GM18873 (cell line): ENCODE measurements at regions not wholly inside any gene's neighbourhood (a gene's known extent, or its start where the extent isn't known, plus 50 kb on each side); places are given as distances from the start of the nearest gene placed in this dataset.

Experiments
- ATAC-seq: cut with Tn5 transposase; IDR thresholded peaks from one replicate; pipeline ENCODE4 v1.9.1; 2021; ENCODE audit warnings: mild to moderate bottlenecking, moderate library complexity, moderate number of reproducible peaks; ENCODE audit not compliant: unreplicated experiment, low FRiP score

DNA sequence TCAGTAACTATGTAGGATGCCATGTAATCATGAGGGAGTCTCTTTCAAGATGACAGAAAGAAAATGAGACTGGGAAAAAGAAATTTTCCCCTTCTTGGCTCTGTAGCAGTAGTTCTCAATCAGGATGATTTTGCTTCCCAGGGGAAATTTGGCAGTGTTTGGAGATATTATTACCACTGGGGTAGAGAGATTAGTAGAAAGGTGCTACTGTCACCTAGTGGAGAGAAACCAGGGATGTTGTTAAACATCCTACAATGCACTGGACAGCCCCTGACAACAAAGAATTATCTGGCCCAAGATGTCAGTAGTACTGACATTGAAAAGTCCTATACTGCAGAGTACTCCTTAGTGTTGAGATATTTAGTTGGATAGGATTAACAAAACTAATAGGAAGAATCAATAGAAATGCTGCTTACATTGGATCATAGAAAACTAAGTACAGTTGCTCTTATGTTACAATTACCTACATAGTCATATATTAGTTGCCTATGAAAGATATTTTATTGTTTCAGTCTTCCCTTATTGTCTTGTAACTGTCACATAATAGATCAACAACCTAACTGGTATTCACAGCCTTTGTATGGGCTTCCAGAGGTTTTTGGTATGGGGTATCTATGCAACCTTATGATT, 433.3 kb downstream of the RAP2B start:
- no peak for ATAC-seq

DNA sequence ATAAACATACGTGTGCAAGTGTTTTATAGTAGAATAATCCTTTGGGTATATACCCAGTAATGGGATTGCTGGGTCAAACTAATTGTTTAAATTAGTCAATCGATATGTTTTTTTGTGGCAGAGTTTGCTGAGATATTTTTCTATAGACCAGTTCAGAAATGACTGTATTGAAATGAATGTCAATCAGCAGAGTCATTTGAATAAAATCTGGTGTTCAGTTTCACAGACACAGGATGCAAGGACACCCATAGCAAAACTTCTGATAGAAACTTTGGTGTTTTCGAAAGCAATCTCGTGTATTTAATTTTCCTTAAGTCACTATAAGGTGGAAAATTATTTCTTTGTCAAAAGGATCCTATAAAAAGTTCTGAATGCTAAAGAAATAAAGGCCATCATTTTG, 434.4 kb downstream of the RAP2B start:
- ATAC-seq, result peak; percentile 60

DNA sequence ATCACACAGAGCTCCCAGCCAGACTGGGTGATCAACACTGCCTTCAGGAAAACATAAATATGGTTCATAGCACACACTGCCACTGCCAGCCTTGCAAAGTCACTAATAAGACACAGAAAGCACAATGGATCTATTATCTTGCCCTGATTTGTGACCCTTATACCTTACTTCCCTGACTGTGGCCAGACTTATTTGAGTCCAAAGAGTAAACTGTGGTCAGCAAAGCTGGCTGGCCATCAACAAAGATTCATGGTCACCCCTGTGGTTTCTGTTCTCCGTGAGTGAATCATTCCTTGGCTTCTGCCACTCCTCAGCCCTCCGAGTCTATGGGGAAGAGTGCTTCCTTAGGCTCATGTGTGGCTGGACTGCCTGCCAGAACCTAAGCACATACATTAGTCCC, 437.7 kb downstream of the RAP2B start:
- no peak for ATAC-seq

DNA sequence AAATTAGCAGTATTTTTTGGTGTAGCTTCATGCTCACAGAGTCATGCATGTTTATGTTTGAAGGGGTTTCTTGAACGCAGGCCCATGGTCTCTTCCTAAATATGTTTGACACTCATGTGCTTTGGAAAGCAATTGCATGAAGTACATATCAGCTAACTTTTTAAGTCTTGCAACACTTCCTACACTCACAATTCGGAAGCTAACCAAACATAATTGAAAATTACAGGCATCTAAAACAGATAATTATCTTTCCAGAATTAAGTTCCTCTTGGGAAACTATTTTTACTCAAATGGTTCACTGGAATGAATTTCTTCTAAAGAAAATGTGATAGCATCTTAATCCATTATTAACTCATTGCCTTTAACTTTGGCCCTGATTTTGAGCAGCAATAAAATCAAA, 438.9 kb downstream of the RAP2B start:
- ATAC-seq, result no peak

DNA sequence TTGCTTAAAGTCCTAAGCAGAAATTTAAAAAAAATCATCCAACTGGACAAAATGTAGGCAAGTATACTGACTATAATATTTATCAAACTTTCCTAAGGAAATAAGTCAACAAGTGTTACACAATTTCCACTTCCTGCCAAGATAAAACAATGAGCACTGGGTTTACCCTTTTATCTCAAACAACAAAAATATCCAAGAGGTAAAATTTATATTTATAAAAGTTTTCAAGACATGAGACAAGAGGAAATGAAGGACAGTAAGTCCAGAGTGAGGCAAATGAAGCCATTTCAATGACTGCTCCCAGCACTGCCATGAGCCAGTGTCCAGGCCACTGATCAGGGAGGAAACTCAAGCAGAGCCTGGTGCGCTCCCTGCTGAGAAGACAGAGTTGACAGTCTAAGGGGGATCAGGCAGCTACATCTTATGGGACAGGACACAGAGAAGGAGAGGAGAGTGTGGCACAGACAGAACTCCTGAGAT, 439.4 kb downstream of the RAP2B start:
- no peak for ATAC-seq

DNA sequence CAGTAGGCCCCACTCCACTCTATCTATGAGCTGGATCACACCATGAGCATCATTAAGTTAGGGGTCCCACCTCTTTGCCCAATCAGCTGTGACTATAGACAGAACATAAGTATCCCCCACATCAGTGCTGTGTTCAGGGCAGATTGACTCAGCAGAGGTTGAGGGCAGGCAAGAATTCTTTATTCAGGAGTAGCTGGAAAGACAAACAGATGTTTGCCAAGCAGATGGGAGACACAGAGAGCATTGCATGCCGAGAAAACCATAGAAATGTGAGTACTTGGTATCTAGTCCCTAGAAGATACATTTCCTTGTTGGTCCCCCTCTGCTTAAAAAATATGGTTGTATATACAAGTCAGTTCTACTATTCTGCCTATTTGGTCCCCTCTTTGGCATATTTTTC, 440.8 kb downstream of the RAP2B start:
- no peak for ATAC-seq

DNA sequence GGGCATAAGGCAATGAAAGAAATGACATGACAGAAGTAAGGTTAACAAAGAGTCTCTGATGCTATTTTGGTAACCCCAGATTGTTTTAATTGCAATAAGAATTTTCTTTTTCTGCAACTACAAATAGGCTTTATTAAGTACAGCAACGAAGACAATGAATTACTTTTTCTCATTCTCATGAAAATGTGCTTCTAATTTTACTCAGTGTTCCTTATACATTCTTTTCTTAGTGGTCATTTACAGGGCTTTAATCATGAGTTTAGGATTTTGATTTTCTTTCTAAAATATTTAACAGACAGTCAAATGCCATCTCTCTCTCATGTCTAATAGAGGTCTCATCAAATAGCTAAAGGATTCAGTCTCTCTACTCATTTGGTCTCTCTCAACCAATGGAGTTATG, 452.1 kb downstream of the RAP2B start:
- ATAC-seq, result no peak

DNA sequence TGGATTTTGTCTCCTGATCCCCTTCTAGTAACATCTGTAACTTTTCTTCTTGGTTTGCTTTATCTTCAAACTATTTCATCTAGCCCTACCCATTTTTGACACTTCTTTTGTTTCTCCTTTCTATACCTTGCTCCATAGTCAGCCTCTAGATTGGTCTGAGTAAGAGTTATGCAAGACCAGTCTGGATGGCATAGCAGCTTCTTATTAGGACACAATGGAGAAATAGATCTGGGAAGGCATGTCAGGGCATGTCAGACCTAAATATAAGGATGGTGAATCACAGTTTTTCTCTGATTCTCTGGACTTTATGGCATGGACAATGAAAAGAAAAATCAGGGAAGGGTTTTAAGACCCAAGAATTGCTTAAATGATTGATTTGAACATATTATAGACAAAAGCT, 452.5 kb downstream of the RAP2B start:
- no peak for ATAC-seq

DNA sequence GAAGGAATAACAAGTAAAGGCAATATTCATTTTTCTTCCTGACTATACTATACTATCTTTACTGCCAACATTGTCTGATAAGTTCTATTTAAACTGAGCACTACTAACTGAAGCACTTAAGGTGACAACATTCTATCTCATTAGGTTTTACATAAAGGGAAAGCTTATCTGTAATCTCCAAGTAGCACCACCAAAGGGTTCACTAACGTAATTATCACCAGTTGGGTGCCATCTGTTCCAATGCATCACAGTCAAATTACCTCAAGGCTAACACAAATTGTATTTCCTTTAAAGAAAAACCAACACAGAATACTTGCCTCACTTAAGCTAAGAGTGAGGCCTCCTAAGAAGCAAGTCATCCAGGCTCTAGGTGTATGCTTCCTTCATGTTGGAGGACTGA, 453.8 kb downstream of the RAP2B start:
- ATAC-seq, result no peak

DNA sequence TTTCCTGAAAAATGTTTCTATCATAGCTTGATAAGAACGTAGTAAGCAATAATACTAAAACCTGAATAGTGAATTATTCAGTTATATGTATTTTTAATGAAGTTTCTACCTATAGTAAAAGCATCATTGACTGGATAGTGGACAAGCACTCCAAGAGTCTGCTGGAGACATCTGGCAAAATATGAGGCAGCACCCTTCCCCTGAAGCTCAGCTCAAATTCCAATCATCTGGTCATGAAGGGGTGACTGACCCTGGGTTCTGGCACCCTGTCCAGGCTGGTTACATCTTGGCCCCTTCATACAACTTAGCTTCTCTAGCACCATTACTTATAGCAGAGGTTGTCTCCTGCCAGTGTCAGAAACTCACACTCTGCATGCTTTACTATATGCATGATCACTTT, 455.4 kb downstream of the RAP2B start:
- no peak for ATAC-seq

DNA sequence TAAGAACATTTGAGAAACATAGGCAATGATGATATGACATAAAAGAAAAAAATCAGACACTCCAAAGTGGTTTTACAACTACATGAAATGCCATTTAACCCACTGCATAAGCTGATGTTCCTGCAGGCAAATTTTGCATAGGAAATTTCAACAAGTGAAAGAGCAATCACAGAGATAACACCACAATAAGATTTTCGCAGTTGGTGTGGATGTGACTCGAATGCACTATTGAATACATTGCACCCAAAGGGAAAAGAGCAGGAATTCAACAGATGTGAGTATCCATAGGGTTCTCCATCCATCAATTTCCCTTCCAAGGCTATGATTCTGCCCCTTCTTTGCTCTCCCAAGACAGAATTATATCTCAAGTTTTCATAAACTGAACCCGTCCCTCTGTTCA, 456.1 kb downstream of the RAP2B start:
- ATAC-seq, result no peak

DNA sequence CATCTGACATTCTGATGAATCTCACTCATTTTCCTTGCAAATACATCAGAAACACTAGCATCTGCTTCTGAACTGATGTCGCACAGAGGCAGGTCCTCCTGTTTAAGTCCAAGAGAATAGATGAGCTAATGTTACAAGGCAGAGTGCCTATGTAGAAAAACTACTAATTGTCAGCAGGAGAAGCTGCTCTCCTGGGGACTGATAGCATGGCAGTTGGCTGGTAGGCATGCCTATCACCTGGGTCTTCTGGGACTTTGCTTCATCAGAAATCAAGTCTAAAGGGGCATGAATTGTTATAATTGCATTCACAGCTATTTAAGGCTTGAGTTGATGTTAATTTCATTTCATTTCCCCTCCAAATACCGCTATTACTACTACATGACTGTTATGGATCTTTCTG, 457.2 kb downstream of the RAP2B start:
- no peak for ATAC-seq

DNA sequence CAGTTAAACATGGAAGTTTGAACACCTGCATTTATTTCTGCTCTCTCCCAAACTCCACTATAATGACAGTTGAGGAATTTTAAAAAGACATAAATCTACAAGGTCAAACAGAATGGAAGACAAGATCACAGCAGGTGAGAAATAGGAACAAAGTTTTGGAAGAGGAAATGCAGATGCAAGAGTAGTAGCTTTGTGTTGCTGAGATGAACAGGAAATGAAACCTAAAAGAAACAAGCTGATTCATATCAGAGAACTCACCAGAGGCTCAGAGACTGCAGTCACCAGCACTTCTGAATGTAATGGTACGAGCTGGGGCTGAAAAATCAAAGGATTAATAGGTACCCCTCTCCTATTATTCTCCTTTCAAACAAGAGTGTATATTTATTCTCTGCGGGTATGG, 459.9 kb downstream of the RAP2B start:
- ATAC-seq, result peak; percentile 98

DNA sequence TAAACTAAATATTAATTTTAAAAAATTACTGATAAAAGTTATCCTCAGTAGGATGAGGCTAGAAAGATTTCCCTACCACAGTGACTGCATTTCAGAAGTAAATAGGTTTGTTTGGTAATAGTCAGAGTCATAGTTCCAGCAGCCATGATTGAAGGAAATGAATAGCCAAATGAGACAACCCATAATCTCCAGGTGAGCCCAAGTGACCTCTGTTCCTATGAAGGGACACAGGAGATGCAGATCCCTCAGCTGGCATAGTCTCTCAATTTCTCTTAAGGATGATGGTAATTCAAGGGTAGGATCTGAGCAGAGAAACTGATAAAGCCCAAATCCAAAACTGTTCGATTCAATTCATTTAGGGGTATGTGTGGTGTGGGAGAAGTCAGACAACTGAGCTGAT, 461.8 kb downstream of the RAP2B start:
- no peak for ATAC-seq

DNA sequence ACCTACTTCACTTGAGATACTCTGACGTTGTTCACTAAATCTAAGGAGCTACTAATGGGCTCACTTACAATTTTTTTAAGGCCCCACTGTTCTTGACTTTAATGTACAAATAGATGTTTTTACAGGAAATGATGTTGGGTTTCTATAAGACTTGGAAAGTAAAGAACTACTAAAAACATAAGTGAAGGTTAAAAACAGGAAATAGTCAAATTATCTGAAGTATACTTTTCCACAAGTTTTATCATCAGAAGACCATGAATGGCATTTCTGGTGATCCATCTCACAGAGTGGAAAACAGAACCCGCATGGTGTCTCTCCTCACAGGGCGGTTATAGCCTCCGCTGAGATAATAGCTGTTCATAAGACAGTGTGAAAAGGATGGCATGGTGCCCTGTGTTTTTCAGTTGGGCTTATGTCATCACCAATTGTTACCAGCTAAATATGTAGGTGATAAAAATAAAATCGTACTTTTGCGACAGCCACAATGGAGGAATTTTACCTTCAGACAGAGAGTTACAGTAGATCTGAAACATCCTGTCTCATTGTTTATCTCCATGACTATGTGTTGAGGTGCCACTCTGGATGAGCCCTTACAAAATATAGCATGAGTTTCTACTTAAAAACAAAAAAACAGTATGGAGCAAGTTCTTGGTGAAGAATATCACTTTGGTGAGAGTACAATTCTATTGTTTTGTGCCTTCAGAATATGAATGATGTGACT, 462.4 kb downstream of the RAP2B start:
- ATAC-seq, result no peak

DNA sequence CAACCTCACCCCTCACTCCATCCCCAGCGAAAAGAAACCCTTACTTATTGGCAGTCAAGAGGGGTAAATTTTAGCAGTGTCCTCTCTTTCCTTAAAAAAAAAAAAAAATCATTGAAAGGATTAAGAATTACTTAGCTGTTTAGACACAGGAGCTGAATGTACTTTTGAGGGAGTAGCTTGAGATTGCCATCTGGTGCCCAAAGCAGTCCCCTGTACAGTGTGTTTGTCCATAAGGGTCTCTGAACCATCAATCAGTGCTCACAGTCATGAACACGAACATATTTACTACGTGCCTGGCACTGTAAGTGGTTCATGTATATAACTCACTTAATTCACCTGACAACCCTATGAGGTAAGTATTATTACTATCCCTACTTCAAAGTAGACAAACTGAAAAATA, 463.5 kb downstream of the RAP2B start:
- ATAC-seq, result no peak

DNA sequence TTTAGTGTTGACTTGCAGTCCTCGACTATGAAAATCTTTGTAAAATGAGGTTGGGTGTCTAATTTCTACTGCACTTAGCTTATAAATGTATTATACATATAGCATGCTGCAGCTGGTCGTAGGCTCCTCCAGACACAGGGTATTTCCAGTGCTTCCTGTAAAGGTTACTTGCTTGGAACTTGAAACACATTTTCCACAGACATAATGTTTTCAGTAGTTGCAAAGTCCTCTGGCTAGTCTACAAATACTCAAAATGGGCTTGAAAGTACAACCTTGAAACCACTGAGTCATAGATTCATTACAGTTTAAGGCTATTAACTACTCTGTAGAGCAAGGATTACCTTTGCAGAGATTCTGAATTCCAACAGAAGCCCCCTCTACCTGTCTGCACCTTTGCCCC, 464.1 kb downstream of the RAP2B start:
- ATAC-seq, result no peak

DNA sequence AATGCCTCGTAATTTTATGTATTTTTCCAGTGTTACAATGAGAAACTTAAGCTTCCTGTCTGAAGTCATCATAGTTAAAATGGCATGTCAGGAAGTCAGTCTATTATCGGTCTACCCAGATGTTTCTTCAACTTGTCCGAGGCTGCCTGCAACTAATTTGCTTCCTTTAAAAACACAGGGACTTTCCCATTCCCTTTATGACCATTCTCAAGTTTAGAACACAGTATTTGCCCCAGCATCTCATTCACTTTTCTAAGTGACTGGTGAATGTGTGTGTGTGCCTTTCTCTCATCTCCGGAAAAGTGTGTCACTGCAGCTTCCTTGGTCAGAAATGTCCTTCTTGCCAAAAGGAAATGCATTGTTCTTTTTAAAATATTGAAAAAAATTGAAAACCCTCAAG, 466.6 kb downstream of the RAP2B start:
- peak; percentile 85 for ATAC-seq

DNA sequence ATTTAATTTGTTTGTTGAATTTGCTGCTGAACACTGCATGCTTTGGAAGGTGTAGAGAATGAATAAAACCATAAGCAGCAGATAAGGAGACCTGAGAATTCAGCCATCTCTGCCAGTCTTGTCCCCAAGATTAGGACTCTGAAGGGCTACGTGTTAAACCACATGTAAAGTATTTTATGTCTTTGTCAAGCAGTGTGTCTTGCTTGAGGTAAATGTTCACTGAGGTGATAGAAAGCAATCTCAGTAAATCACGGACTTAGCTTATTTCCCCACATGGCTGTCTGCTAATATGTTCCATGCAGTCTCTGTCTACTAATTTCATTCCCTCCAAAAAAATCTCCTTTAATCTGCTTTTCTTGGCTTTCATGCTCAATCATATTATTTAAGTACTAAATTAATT, 467.1 kb downstream of the RAP2B start:
- ATAC-seq, result no peak

DNA sequence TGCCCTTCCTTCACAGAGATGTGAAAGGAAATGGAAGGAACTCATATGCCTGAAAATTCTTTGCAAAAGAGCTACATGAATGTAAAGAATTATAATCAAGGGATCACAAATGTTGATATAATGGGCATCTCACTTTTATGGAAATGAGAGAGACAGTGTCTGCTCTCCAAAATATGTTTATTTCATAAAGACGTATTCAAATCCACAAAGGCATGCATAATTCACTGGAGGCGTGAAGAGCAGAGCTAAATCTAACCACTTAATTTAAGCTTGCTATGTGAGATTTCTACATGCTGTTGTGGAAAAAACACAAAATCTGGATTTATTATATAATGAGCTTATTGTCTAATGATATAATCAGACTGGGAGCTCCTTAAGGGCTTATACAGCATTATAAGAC, 469.1 kb downstream of the RAP2B start:
- no peak for ATAC-seq

DNA sequence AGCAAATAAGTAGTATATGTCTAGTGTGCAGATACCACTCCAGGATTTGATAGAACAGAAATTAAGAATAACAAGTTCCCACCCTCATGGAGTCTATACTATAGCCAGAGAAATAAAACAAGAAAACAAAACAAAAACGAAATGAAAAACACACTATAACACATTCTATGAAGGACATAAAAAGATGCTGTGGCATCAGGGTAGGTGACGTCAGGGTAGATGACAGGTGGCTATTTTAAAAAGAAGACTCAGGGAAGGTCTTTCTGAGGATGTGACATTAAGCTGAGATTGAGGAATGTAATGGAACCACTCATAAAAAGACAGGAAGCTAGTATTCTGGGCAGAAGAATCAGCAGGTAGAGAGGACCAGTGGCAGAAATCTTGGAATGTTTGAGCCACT, 469.6 kb downstream of the RAP2B start:
- no peak for ATAC-seq

DNA sequence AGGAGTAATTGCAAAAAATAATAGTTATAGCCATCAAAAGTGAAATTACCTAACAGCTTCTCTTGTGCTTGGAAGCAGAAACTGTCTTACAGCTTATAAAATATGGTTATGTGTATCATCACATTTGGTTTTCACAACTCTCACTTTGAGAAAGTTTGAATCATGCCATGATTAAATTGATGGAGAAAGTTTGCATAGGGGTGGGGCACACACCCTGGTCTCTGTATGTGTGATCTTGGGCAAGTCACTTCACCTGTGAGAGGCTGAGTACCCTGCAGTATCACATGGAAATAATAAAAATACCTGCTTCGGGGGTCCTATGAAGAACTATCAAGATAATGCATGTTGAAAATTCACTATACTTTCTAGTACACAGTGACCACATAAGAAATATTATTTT, 471.4 kb downstream of the RAP2B start:
- ATAC-seq, result no peak
